Right kidney (tissue), 1 donor: ENCODE measurements at regions not wholly inside any gene's neighbourhood (a gene's known extent, or its start where the extent isn't known, plus 50 kb on each side); places are given as distances from the start of the nearest gene placed in this dataset.

Experiments
- DNase-seq: peaks from one replicate; pipeline ENCODE4 v3.0.0-alpha.2; 2016

GRCh38 chr17:79680318-79680695, 50.4 kb upstream of the ENPP7 start:
- DNase-seq, result no peak

GRCh38 chr17:79679631-79680317, 51.0 kb upstream of the ENPP7 start:
- DNase-seq, result no peak

GRCh38 chr17:79678736-79679255, 51.9 kb upstream of the ENPP7 start:
- DNase-seq, result no peak

- no peak for DNase-seq
Observed at GRCh38 chr17:79678091-79678735, 52.5 kb upstream of the ENPP7 start.

GRCh38 chr17:79677646-79678045, 53.1 kb upstream of the ENPP7 start:
- no peak for DNase-seq

GRCh38 chr17:79676796-79677195, 53.9 kb upstream of the ENPP7 start:
- DNase-seq, result no peak

- no peak for DNase-seq
Observed at GRCh38 chr17:79675413-79675725, 55.4 kb upstream of the ENPP7 start.

GRCh38 chr17:79674506-79675412, 56.0 kb upstream of the ENPP7 start:
- DNase-seq, result no peak

GRCh38 chr17:79673517-79673916, 57.2 kb upstream of the ENPP7 start:
- no peak for DNase-seq

GRCh38 chr17:79672496-79672895, 58.2 kb upstream of the ENPP7 start:
- no peak for DNase-seq

- DNase-seq, result no peak
Observed at GRCh38 chr17:79671085-79671694, 59.6 kb upstream of the ENPP7 start.

- DNase-seq, result no peak
Observed at GRCh38 chr17:79670537-79671084, 59.8 kb upstream of the RBFOX3 start.

GRCh38 chr17:79669861-79670260, 59.0 kb upstream of the RBFOX3 start:
- DNase-seq, result no peak

GRCh38 chr17:79668344-79669250, 57.7 kb upstream of the RBFOX3 start:
- no peak for DNase-seq

- DNase-seq, result no peak
Observed at GRCh38 chr17:79667746-79668145, 56.9 kb upstream of the RBFOX3 start.

- DNase-seq, result no peak
Observed at GRCh38 chr17:79667121-79667715, 56.4 kb upstream of the RBFOX3 start.

- DNase-seq, result no peak
Observed at GRCh38 chr17:79666111-79666510, 55.3 kb upstream of the RBFOX3 start.

- peak; percentile 49 for DNase-seq
Observed at GRCh38 chr17:79664930-79665737, 54.3 kb upstream of the RBFOX3 start.

- no peak for DNase-seq
Observed at GRCh38 chr17:79661292-79662041, 50.6 kb upstream of the RBFOX3 start.
